ENCODE measurements at regions not wholly inside any gene's neighbourhood (a gene's known extent, or its start where the extent isn't known, plus 50 kb on each side); places are given as distances from the start of the nearest gene placed in this dataset.

DNA sequence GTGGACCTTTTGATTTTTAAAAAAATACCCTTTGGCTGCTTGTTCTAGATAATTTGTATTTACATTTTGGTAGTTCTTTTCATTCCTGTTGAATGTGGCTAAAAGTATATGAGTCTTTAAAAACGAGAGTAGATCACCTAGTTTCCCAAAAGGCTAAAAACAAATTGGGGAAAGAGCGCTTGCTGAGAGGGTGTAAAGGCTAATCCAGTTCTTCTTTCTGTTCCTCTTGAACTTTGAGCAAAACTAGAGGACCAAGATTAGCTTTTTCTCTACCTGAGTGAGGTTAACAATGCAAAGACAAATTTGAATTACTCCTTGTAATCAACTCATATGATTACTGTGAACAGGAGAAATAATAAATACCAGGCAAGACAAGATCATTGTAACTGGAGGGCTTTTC is 2513.2 kb downstream of the PCDH9 start:
- TF ChIP-seq POLR2AphosphoS5 (IDR thresholded peaks at IDR 0.05) (no peak), CTCF (IDR thresholded peaks at IDR 0.05) (no peak), POLR2A (IDR thresholded peaks at IDR 0.05; ENCODE audit: low read depth) (no peak), EP300 (IDR thresholded peaks at IDR 0.05) (no peak)

All from esophagus muscularis mucosa (tissue), 4 donors.